GM21737 (cell line): ENCODE measurements at regions not wholly inside any gene's neighbourhood (a gene's known extent, or its start where the extent isn't known, plus 50 kb on each side); places are given as distances from the start of the nearest gene placed in this dataset.
"Not testable (repeated sequence)": the region's sequence is repeated elsewhere in the genome, so short reads cannot be mapped to it uniquely, and the experiment has no call there.

Experiments
- ATAC-seq: cut with Tn5 transposase; IDR thresholded peaks from one replicate; pipeline ENCODE4 v1.9.1; 2021; ENCODE audit warnings: mild to moderate bottlenecking, moderate library complexity; ENCODE audit not compliant: unreplicated experiment

DNA sequence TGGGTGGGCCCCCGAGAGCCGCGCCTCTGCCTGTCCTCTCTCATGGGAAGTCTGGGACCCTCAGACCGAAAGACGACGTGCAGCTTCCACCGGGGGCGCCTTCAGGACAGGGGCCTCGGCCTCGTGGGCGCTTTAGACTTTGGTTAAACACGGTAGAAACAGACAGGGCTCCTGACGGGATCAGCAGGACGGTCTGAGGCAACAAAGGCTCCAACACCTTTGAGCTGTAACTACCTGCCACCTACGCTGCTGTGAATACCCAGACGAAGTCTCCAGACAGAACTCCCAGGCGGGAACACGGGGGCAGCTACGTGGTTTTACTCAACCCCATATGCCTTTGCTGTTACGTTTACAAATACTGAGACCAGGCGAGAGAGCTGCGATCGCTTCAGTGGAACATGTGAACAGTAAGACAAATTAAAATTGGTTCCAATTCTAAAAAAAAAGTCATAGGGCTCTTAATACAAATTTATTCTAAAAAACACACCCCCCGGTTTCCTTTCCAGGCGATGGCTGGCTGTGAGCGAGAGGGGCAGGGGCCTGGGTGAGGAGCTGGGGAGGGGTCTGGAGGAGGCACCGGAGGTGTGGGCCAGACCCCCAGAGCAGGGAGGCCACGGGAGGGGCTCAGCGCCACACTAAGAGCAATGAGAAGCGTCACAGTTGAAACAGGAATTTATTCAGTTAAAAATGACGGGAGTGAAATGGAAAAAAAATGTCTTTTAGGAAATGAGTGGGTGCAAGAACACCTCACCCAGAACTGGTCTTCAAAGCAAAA lies 453.2 kb downstream of the QKI start:
- no peak for ATAC-seq

GRCh38 chr6:163866192-163866591 lies 451.7 kb downstream of the QKI start:
- ATAC-seq, result no peak

- no peak for ATAC-seq
Observed at GRCh38 chr6:163863565-163863964, 449.0 kb downstream of the QKI start.

DNA sequence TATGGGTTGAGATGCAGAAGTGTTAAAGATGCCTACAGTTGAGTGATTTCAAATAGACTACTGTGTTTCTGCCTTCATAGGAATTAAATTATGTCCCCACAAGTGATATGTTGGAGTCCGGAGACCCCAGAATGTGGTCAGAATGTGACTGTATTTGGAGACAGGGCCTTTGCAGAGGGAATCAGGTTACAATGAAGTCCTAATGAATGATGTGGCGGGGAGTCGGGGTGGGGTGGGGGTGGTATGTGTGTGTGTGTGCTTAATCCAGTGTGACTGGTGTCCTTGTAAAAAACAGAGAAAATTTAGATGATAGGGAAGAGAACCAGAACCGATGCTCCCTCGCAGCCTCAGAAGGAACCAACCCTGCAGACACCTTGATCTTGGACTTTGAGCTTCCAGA lies 448.2 kb downstream of the QKI start:
- no peak for ATAC-seq

DNA sequence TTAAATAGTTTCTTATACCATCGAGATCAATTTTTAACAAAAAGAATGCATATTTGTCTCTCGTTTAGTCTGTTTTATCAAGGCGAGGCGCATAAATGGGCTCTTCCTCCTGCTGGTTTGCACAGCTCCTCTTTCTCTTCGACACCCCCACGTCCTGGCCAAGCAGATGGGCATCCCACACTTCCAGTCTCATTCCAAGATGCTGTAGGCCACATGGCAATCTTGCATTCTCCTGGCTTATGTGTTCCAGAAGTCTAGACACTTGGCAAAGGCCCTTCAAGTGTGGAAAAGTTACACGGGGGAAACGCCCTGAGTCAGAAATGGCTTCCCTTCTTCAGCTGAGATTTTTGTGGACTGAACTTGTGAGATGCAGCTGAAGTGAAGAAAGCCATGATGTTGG lies 447.1 kb downstream of the QKI start:
- ATAC-seq, result no peak

GRCh38 chr6:163860287-163861081 lies 446.0 kb downstream of the QKI start:
- no peak for ATAC-seq

DNA sequence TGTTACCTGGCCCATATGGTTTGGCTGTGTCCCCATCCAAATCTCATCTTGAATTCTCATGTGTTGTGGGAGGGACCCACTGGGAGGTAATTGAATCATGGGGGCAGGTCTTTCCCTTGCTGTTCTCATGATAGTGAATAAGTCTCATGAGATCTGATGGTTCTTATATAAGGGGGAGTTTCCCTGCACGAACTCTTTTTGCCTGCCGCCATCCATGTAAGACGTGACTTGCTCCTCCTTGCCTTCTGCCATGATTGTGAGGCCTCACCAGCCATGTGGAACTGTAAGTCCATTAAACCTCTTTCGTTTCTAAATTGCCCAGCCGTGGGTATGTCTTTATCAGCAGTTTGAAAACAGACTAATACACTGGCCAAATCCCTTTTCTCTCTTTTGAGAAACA lies 444.4 kb downstream of the QKI start:
- not testable (repeated sequence) for ATAC-seq

GRCh38 chr6:163857421-163857820 lies 442.9 kb downstream of the QKI start:
- no peak for ATAC-seq

DNA sequence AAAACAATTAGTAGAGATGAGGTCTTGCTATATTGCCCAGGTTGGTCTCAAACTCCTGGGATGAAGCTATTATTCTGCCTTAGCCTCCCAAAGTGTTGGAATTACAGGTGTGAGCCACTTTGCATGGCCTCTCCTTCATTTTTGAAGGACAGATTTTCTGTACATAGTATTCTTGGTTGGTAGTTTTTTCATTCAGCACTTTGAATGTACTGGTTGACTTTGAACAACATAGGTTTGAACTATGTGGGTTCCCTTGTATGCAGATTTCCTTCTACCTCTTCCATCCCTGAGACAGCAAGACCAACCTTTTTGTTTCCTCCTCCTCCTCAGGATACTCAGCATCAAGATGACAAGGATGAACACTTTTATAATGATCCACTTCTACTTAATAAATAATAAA lies 436.4 kb downstream of the QKI start:
- no peak for ATAC-seq

GRCh38 chr6:163844761-163845160 lies 430.2 kb downstream of the QKI start:
- ATAC-seq, result no peak

DNA sequence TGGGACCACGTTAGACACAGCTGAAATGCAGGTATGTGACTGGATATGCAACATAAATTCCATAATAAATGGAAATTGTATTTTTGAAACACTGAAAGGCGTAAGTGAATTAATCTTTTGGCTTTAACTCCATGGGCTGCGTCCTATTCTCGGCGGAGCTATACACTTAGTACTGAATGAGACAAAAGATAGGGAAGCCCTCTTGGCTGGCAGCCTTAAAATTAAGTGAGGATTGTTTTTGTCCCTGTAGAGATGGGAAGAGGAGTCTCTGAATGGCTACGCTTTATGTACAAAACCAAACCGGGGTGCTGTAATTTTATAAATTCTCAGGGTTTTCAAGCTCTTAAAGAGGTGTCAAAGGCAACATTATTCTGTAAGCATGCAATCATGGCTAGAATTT lies 429.8 kb downstream of the QKI start:
- no peak for ATAC-seq

DNA sequence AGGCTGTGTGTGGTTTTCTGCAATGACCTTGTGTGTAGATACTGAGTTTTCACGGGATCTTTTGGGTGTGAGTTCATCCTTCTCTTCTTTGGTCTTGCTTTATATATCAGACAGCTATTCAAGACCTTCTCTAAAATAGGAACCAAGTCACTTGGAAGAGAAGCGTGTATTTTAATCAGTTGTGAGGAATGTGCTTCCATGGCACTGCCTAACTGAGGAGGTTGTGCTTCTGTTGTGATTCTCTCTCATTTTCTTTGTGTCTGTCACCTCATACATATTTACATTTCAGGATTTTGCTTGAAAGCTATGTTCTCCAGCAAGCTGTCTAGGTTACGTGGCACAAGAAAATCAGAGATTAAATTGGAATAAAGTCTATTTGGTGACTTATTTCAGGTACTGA lies 428.7 kb downstream of the QKI start:
- no peak for ATAC-seq

DNA sequence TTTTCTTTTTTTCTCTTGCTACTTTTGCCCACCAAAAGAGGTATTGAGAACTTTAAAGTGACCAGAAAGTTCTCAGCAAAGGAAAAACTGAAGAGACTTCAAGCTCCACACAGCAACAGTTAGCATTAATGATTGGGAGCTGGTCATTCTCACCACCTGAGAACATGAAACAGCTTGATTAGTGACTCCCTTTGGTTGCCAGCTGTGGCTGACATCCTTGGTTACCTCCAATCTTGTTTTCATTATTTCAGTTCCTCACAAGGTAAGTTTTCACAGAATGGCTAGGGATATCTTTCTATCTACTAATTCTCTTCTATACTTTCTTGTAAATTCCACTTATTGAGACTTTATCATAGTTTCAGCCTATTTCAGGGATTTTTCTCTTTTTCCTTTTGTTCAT lies 427.9 kb downstream of the QKI start:
- ATAC-seq, result no peak

GRCh38 chr6:163841733-163842132 lies 427.2 kb downstream of the QKI start:
- no peak for ATAC-seq

DNA sequence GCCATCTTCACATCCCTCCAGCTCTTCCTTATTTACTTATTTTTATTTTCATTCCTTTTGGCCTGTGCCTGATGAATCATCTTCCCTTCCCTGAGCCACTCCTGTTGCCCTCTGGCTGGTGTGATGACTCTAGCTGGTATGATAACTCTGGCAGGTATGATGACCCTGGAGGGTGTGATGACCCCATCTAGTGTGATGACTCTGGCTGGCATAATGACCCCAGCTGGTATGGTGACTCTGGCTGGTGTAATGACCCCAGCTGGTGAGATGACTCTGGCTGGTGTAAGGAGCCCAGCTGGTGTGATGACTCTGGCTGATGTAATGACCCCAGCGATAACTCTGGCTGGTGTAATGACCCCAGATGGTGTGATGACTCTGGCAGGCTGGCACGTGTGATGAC lies 426.8 kb downstream of the QKI start:
- no peak for ATAC-seq

DNA sequence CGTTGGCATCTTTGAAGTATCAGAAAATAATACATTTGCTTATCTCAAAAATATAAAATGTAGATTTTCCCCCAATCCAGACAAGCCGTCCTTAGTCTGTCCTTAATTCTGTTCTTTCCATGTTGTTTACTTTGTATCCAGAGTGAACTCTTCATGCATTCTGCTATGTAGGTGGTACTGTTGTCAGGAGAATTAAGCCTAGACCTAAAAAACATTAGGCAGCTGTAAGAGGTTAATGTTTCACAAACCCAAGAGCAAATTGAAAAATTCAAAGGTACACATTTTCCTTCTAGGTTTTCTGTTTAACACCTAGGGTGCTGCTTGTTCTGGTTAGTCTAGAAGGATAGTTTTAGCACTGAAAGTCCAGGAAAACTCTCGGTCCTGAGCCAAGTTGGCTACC lies 426.4 kb downstream of the QKI start:
- no peak for ATAC-seq

DNA sequence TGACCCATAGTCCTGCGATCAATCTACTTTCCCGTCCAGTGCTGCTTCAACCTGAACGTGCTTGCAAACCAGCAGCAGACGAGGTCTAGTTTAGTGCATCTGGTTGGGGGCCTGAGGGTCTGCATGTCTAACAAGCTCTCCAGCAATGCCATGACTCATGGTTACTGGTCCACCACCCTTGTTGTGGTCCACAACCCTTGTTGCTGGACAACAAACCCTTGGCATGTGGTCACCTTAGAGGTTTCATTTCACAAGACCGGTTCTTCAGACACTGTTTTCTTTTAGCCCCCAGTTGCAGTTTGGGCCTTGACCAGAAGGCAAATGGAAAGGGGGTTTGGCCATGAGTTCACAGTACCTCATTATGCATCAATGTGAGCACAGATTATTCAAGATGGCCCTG lies 424.8 kb downstream of the QKI start:
- ATAC-seq, result no peak

DNA sequence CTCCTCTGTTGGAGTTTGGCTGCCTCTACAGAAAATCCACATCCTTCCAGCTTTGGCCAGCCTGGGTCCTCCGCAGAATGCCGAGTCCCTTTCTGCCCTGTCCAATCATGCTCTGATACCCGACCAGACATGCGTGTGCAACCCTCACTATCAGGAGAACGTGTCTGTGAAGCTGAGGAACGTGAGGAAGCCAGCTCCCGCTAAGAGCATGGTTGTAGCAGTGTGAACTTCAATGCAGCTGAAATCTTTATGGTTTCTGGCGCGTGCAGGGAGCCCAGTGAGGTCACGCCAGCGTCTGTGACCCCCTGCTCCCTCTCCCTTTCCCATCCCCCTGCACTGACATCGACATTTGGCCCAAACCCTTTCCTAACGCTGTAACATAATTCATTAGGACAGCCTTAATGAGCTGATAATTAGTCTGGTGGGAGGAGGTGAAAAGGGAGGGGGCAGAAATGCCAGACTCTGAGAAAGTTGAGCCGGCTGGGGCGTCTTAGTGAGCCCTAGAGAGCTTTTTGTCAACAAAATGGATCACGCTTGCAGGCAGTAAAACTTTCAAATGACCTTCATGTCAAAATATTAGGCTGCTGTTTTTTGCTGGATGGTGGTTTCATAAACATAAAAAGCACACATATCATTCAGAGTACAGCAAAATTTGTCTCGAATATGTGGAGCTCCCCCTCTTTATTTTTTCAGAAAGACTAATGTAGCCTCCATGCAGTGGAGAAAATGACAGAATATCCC lies 423.3 kb downstream of the QKI start:
- no peak for ATAC-seq

GRCh38 chr6:163836876-163837690 lies 422.6 kb downstream of the QKI start:
- no peak for ATAC-seq

GRCh38 chr6:163835439-163836171 lies 421.1 kb downstream of the QKI start:
- ATAC-seq, result no peak
